KOPT-K1 (cell line): ENCODE measurements at regions not wholly inside any gene's neighbourhood (a gene's known extent, or its start where the extent isn't known, plus 50 kb on each side); places are given as distances from the start of the nearest gene placed in this dataset.

ENCODE experiments used
- H3K27ac ChIP-seq: fragments of 200-600 bp; sonication (generic); 2 replicates; pipeline ENCODE4 v1.5.1; 2016; ENCODE audit warnings: antibody characterized with exemption, mild to moderate bottlenecking, low read depth, low read length; ENCODE audit not compliant: poor library complexity, severe bottlenecking
- H3K36me3 ChIP-seq: fragments of 200-600 bp; sonication (generic); 2 replicates; pipeline ENCODE4 v1.5.1; 2017; ENCODE audit warnings: antibody characterized with exemption, mild to moderate bottlenecking, low read length, moderate library complexity; ENCODE audit not compliant: insufficient read depth
- H3K9me3 ChIP-seq: fragments of 200-600 bp; sonication (generic); 2 replicates; pipeline ENCODE4 v1.5.1; 2017; ENCODE audit warnings: antibody characterized with exemption, low read length, mild to moderate bottlenecking; ENCODE audit not compliant: insufficient read depth, poor library complexity, severe bottlenecking

GRCh38 chr18:41860987-41861386, 94.0 kb upstream of the PIK3C3 start:
- H3K27ac ChIP-seq: no peak overlapping the region
- no peaks in the 10 kb centered on the region for H3K36me3 ChIP-seq
- H3K9me3 ChIP-seq: no peaks in the 10 kb centered on the region

GRCh38 chr18:41858761-41859555, 96.1 kb upstream of the PIK3C3 start:
- Histone ChIP-seq H3K27ac (no peak overlapping the region), H3K9me3 (no peaks in the 10 kb centered on the region), H3K36me3 (no peaks in the 10 kb centered on the region)

GRCh38 chr18:41853280-41853679, 101.8 kb upstream of the PIK3C3 start:
- Histone ChIP-seq H3K27ac (no peak overlapping the region), H3K36me3 (no peaks in the 10 kb centered on the region), H3K9me3 (no peaks in the 10 kb centered on the region)

- no peak overlapping the region for H3K27ac ChIP-seq
- no peaks in the 10 kb centered on the region for H3K36me3 ChIP-seq
- no peaks in the 10 kb centered on the region for H3K9me3 ChIP-seq
Observed at GRCh38 chr18:41850781-41851180, 104.3 kb upstream of the PIK3C3 start.

- Histone ChIP-seq H3K9me3 (no peaks in the 10 kb centered on the region), H3K36me3 (no peaks in the 10 kb centered on the region), H3K27ac (no peak overlapping the region)
Observed at GRCh38 chr18:41849632-41850031, 105.4 kb upstream of the PIK3C3 start.

GRCh38 chr18:41845563-41845962, 109.5 kb upstream of the PIK3C3 start:
- no peaks in the 10 kb centered on the region for H3K36me3 ChIP-seq
- no peak overlapping the region for H3K27ac ChIP-seq
- H3K9me3 ChIP-seq: no peaks in the 10 kb centered on the region

- Histone ChIP-seq H3K27ac (no peak overlapping the region), H3K9me3 (no peaks in the 10 kb centered on the region), H3K36me3 (no peaks in the 10 kb centered on the region)
Observed at GRCh38 chr18:41842886-41843285, 112.1 kb upstream of the PIK3C3 start.

GRCh38 chr18:41829647-41830516, 125.2 kb upstream of the PIK3C3 start:
- Histone ChIP-seq H3K9me3 (no peaks in the 10 kb centered on the region), H3K27ac (no peak overlapping the region), H3K36me3 (no peaks in the 10 kb centered on the region)

GRCh38 chr18:41828137-41828536, 126.9 kb upstream of the PIK3C3 start:
- Histone ChIP-seq H3K27ac (no peak overlapping the region), H3K9me3 (no peaks in the 10 kb centered on the region), H3K36me3 (no peaks in the 10 kb centered on the region)

GRCh38 chr18:41820784-41821183, 134.2 kb upstream of the PIK3C3 start:
- no peak overlapping the region for H3K27ac ChIP-seq
- H3K36me3 ChIP-seq: no peaks in the 10 kb centered on the region
- no peaks in the 10 kb centered on the region for H3K9me3 ChIP-seq

- no peak overlapping the region for H3K27ac ChIP-seq
- no peaks in the 10 kb centered on the region for H3K9me3 ChIP-seq
- no peaks in the 10 kb centered on the region for H3K36me3 ChIP-seq
Observed at GRCh38 chr18:41818381-41819355, 136.4 kb upstream of the PIK3C3 start.

- Histone ChIP-seq H3K36me3 (no peaks in the 10 kb centered on the region), H3K9me3 (no peaks in the 10 kb centered on the region), H3K27ac (no peak overlapping the region)
Observed at GRCh38 chr18:41814651-41815050, 140.4 kb upstream of the PIK3C3 start.

- H3K36me3 ChIP-seq: no peaks in the 10 kb centered on the region
- H3K27ac ChIP-seq: no peak overlapping the region
- no peaks in the 10 kb centered on the region for H3K9me3 ChIP-seq
Observed at GRCh38 chr18:41809652-41810051, 145.4 kb upstream of the PIK3C3 start.

- Histone ChIP-seq H3K36me3 (no peaks in the 10 kb centered on the region), H3K9me3 (no peaks in the 10 kb centered on the region), H3K27ac (no peak overlapping the region)
Observed at GRCh38 chr18:41805341-41805740, 149.7 kb upstream of the PIK3C3 start.

- no peak overlapping the region for H3K27ac ChIP-seq
- H3K9me3 ChIP-seq: no peaks in the 10 kb centered on the region
- H3K36me3 ChIP-seq: no peaks in the 10 kb centered on the region
Observed at GRCh38 chr18:41798879-41799278, 156.2 kb upstream of the PIK3C3 start.
